NCI-H2029 treated with DMSO at 0.1 percent for 48 hours (cell line): ENCODE measurements at regions not wholly inside any gene's neighbourhood (a gene's known extent, or its start where the extent isn't known, plus 50 kb on each side); places are given as distances from the start of the nearest gene placed in this dataset.
A peak's percentile ranks its signal among the peaks of the same experiment; 100 is the strongest.

Source experiments
- DNase-seq: peaks from one replicate; lab custom pipeline; 2025; lab: John Stamatoyannopoulos, UW

DNA sequence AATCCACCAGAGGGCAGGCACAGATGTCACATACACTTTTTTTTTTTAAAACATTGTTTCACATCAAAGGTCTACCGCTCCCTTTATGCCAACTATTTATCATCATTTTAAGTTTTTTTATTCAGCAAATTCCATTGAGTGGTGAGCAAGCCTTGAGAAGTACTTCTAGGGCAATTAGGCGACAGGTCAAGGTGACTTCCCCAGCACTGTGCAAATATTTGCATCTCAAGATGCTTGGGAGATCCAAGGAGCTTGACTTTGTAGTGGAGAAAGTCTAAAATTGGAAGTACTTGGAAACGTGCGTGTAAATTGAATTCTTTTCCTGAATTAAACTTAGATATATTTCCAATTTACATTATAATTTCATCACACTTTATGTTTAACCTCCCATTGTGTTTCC is 211.1 kb downstream of the ICE1 start:
- DNase-seq: no peak

DNA sequence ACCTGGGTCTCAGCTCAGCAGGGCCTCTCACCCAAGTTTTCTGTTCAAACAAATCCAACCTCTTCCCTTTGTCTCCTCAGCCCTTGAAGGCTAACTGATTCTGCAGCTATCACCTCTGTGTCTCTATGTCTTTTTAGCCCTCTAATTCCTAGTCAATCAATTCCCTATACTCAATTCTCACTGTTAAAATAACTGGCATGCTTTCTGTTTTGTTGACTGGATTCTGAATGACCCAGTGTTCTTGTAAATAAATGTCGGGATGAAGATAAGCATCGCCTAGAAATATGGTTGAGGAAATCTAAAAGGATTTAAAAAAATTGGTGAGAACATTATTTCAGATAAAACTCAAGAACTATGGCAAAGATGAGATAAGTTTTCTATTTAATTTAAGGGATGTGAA is 210.2 kb downstream of the ICE1 start:
- DNase-seq: no peak

- no peak for DNase-seq
These were observed 207.1 kb downstream of the ICE1 start for GRCh38 chr5:5629607-5629978.

- no peak for DNase-seq
These were observed 206.6 kb downstream of the ICE1 start for GRCh38 chr5:5628866-5629606.

- no peak for DNase-seq
These were observed 203.9 kb downstream of the ICE1 start for GRCh38 chr5:5626412-5626811.

DNA sequence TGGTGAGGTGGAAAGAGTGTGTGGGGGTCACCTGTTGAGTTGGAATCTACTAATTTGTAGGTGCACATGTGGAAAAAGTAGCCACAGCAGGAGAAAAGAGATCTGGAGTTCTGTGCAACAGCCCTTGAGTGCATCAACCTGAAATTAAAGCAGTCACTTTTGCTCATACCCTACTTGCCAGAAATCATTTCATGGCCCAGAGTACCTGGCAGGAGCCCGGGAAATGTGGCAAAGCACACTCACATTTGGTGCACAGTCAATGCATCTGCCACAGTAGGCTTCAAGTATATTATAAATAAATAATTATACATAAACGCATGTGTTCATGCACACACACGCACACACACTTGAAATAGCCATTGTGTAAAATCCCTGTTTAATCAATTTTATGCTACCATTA is 203.0 kb downstream of the ICE1 start:
- DNase-seq: no peak

- no peak for DNase-seq
These were observed 200.9 kb downstream of the ICE1 start for GRCh38 chr5:5623397-5623796.

GRCh38 chr5:5622806-5623205 is 200.3 kb downstream of the ICE1 start:
- no peak for DNase-seq

DNA sequence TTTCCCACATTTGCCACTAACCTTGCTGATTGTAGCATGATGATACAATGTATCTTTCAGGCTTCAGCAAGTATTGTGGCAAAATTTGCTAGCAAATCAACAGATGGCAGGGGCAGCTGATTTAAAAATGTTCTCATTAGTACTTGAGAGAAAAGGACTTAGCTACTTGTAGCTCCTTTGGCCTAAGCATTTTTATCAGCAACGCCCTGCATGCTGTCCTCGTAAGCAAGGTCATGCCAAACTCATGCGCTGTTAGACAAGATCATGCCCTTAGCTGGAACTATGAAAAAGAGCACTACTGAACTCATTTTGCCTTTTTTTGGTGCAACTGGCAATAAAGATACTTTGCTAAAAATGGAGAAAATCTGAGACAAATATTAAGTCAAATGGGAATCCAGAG is 197.1 kb downstream of the ICE1 start:
- DNase-seq: no peak

DNA sequence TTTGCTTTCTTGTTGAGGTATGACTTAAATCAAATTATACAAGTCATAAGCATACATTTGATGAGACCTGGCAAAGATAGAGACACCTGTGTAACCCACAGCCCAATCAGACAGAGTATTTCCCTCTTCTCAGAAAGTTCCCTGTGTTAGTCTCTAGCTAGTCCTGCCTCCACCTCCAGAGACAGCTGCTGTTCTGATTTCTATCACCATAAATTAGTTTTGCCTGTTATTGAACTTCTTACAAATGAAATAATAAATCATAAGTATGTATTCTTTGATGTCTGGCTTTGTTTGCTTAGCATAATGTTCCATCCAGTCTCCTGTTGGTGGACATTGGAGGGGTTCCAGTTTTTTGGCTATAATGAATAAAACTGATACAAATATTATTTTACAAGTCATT is 194.5 kb downstream of the ICE1 start:
- DNase-seq: peak; percentile 72

GRCh38 chr5:5616247-5616895 is 193.9 kb downstream of the ICE1 start:
- no peak for DNase-seq

- DNase-seq: no peak
These were observed 193.1 kb downstream of the ICE1 start for GRCh38 chr5:5615569-5615968.

- no peak for DNase-seq
These were observed 190.9 kb downstream of the ICE1 start for GRCh38 chr5:5613261-5613990.

DNA sequence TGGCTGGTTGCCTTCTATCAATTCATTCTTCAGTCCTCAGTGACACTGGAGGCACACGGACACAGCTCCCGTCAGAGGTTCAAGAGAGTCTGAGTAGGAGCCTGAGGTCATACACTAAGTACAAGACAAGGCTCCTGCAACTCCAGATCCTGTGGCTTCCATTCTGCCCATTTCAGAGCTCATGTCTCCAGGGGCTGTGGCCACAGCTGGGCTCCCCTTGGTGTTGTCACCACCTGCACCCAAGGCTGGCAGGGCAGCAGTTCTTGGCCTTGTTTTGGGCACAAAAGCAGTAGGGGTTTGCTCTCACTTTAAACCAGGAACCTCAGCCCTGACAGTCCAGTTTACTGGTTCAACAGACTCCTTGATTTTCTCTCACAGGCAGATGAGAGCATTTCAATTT is 189.6 kb downstream of the ICE1 start:
- no peak for DNase-seq

GRCh38 chr5:5609935-5610334 is 187.5 kb downstream of the ICE1 start:
- no peak for DNase-seq

- no peak for DNase-seq
These were observed 182.8 kb downstream of the ICE1 start for GRCh38 chr5:5605170-5605764.

GRCh38 chr5:5602554-5602953 is 180.1 kb downstream of the ICE1 start:
- DNase-seq: no peak

GRCh38 chr5:5598547-5599113 is 176.2 kb downstream of the ICE1 start:
- no peak for DNase-seq

- no peak for DNase-seq
These were observed 170.9 kb downstream of the ICE1 start for GRCh38 chr5:5593391-5593790.

DNA sequence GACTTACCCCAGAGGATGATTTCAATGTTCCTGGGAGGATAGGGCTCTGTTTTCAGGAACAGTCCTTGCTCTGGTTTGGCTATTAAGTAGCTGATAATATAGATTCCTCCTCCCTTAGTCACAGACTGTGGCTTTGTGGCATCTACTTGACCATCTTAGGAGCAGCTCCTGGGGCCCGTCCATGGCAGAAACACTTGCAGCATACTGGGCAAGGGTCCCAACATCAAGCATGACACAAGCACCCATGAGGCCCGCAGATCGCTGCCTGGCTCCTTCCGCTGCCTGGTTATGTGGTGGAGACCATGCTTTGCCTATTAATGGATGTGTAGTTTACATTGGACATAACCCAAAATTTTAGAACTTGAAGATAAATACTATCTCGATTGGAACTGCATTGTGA is 170.1 kb downstream of the ICE1 start:
- DNase-seq: no peak

- no peak for DNase-seq
These were observed 169.1 kb downstream of the ICE1 start for GRCh38 chr5:5591567-5591966.

DNA sequence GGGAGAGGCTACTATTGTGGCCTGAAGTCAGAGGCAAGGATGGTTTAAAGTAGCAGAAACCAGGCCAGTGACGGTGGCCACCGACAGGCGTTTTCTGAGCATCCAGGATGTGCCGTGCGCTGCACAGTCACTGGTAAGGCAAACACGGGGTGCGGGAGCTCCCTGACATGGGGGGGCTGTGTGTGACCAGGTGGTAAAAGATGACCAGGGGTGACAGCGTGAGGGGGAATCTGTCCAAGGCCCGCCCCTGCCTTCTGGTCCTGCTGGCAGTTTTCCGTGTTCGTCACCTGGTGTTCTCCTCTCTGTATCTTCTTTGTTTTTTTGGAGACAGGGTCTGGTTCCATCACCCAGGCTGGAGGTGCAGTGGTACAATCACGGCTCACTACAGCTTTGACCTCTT is 167.4 kb downstream of the ICE1 start:
- DNase-seq: no peak
